Heart left ventricle (tissue), 13 donors: ENCODE measurements at regions not wholly inside any gene's neighbourhood (a gene's known extent, or its start where the extent isn't known, plus 50 kb on each side); places are given as distances from the start of the nearest gene placed in this dataset.

Experiments used
- POLR2A ChIP-seq, 2 donors: fragments of 450-650 bp; IDR thresholded peaks; one replicate each; pipeline ENCODE4 v1.6.1; 2017; ENCODE audit warnings: antibody characterized with exemption in 2 of 2, mild to moderate bottlenecking in 2 of 2, moderate library complexity in 2 of 2
- TF ChIP-seq, protein P1 (sequence below), 12 donors: fragments of 200-600 bp; sonication (generic) in 4 of 12; IDR thresholded peaks; one replicate each; pipeline versions ENCODE4 v1.5.0 to v1.8.0; 2018 to 2022; ENCODE audit warnings: antibody characterized with exemption in 12 of 12, mild to moderate bottlenecking in 5 of 12
- donor health status: ischemic (EF 13 %, LVEDD 7.1; RV severe dilation, severe dysfunction).
- donor health status: DM: no; HTN: yes; CAD: no.
- donor health status: DM: no; HTN: no; CAD: no.
- donor health status: ischemic (EF 25% LVEDD 6.9; RV normal size, moderate dysfunction).
- donor health status: ischemic (EF 25% LVEDD 5.7; RV mildly dilated, moderate dysfunction).
- donor health status: ischemic (EF 35%, LVEDD 5.7; RV mildly dilated, moderate dysfunction).
- donor health status: nonischemic (EF 11% LVEDD 7.7; RV severe dilation, severe dysfunction).
- donor health status: DM: yes; HTN: yes; CAD: no.
- donor health status: PGD.
- donor health status: ischemic (EF 29% LVEDD 5.4; RV normal size, mild dysfunction).
- donor health status: nonischemic (EF 23%, LVEDD 6.1; RV moderate dilation, normal function).

GRCh38 chrX:150018931-150019361 lies 80.7 kb upstream of the EOLA2 start:
- TF ChIP-seq POLR2A (IDR thresholded peaks at IDR 0.05): no peak
- TF ChIP-seq, protein P1, sequence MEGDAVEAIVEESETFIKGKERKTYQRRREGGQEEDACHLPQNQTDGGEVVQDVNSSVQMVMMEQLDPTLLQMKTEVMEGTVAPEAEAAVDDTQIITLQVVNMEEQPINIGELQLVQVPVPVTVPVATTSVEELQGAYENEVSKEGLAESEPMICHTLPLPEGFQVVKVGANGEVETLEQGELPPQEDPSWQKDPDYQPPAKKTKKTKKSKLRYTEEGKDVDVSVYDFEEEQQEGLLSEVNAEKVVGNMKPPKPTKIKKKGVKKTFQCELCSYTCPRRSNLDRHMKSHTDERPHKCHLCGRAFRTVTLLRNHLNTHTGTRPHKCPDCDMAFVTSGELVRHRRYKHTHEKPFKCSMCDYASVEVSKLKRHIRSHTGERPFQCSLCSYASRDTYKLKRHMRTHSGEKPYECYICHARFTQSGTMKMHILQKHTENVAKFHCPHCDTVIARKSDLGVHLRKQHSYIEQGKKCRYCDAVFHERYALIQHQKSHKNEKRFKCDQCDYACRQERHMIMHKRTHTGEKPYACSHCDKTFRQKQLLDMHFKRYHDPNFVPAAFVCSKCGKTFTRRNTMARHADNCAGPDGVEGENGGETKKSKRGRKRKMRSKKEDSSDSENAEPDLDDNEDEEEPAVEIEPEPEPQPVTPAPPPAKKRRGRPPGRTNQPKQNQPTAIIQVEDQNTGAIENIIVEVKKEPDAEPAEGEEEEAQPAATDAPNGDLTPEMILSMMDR (IDR thresholded peaks at IDR 0.05): no peak
